HL-60 (cell line): ENCODE measurements at regions not wholly inside any gene's neighbourhood (a gene's known extent, or its start where the extent isn't known, plus 50 kb on each side); places are given as distances from the start of the nearest gene placed in this dataset.

ENCODE experiments used
- GABPA ChIP-seq: IDR thresholded peaks from 2 replicates; pipeline ENCODE4 v1.6.1; 2012; ENCODE audit warnings: low read depth
- POLR2AphosphoS5 ChIP-seq: IDR thresholded peaks from 2 replicates; pipeline ENCODE4 v1.6.1; 2012; ENCODE audit warnings: low read depth
- REST ChIP-seq: IDR thresholded peaks from 2 replicates; pipeline ENCODE4 v1.6.1; 2012; ENCODE audit warnings: low read depth; ENCODE audit not compliant: insufficient replicate concordance
- SPI1 ChIP-seq: IDR thresholded peaks from 2 replicates; pipeline ENCODE4 v1.6.1; 2012; ENCODE audit warnings: low read depth, mild to moderate bottlenecking, borderline replicate concordance
- TF ChIP-seq, protein P1 (sequence below): IDR thresholded peaks from one replicate; pipeline ENCODE4 v1.5.1; 2011; ENCODE audit warnings: low read length, control low read depth, inconsistent platforms; ENCODE audit not compliant: insufficient read depth

DNA sequence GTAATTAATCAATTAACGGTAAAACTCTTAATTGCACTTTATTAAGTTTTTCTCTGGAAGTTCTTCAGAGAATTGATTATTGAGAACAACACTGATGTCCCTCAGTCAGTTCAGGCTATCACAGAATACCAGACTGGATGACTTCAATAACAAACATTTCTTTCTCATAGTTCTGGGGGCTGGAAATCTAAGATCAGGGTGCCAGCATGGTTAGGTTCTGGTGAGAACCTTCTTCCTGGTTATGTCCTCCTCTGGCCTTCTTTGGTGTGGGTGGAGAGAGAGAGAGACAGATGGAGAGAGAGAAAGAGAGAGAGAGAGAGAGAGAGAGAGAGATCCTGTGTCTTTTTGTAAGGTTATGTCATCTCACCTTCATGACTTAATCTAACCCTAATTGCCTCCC is 71.4 kb upstream of the DAP start:
- TF ChIP-seq POLR2AphosphoS5 (no peak), GABPA (no peak), REST (no peak), SPI1 (no peak)
- TF ChIP-seq, protein P1, sequence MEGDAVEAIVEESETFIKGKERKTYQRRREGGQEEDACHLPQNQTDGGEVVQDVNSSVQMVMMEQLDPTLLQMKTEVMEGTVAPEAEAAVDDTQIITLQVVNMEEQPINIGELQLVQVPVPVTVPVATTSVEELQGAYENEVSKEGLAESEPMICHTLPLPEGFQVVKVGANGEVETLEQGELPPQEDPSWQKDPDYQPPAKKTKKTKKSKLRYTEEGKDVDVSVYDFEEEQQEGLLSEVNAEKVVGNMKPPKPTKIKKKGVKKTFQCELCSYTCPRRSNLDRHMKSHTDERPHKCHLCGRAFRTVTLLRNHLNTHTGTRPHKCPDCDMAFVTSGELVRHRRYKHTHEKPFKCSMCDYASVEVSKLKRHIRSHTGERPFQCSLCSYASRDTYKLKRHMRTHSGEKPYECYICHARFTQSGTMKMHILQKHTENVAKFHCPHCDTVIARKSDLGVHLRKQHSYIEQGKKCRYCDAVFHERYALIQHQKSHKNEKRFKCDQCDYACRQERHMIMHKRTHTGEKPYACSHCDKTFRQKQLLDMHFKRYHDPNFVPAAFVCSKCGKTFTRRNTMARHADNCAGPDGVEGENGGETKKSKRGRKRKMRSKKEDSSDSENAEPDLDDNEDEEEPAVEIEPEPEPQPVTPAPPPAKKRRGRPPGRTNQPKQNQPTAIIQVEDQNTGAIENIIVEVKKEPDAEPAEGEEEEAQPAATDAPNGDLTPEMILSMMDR: no peak
